Activated naive CD4-positive, alpha-beta T cell (primary cell): ENCODE measurements at regions not wholly inside any gene's neighbourhood (a gene's known extent, or its start where the extent isn't known, plus 50 kb on each side); places are given as distances from the start of the nearest gene placed in this dataset.
"Not testable (repeated sequence)": the region's sequence is repeated elsewhere in the genome, so short reads cannot be mapped to it uniquely, and the experiment has no call there.

Experiments used
- DNase-seq, 4 experiments: peaks; one replicate each; lab custom pipeline; 2025; lab: John Stamatoyannopoulos, UW

DNA sequence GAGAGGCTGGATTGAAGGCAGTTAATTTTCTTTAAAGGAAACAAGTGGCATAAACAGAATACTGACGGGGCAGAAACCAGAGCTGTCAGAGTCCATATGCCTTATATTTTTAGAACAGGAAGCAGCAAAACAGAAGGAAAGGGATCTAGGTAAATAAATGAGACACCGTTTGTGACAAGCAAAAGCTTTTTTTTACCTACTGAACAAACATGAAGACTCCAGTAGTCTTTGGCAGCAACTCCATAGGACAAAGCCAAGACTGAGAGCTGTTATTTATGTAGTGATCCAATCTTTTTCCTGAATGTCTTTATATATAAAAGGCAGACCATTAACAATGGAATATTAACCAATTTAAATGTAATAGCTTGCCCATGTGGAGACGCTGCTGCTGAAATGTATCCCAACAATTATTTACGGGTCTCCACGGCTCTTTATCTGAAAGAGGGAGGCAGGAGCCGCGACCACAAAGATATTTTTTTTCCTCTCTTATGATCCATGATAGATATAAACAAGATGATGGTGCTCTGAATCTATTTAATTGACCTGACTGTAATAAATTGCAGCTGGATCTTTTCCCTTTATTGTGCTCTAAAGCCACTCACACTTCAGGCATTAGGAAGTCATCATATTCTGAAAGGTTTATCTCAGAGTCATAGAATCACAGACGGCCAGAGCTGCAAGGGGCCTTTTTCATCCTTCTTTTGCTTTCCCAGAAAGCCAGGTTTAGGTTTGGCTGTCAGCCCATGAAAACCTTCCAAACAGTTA lies 687.8 kb downstream of the EFNB2 start:
- no peak for DNase-seq

DNA sequence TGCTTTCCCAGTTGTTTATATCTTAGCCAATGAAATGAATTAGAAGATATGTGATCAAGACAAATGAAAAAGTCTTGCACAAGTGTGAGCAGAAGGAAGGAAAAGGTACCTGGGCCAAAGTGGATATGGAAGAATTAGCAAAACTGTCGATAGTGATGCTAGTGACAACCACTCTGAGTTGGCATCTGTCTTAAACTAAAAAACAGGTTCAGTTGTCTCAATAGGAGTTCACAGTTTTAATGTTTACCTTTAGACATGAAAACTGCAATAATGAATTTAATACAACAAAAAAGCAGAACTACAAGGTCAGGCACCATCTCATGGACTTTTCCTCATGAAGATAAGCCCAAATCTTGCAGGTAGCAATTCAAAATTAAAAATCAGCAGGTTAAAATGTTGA lies 688.5 kb downstream of the EFNB2 start:
- DNase-seq = no peak

DNA sequence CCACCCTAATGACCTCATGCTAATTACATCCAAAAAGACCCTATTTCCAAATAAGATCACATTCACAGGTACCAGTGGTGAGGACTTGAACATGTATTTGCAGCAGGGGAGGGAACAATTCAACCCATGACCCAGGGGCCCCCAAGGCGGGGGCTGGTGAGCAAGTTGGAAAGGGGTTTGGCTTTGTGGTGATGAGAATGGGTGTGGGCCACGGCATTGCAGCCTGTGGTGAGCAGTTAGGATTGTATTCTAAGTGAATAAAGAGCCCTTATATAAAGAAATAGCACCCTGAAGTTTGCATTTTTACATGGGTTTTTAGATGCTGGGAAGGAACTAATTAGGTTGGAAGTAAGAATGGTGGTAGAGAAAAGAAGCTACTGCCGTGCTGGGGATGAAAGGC lies 694.2 kb downstream of the EFNB2 start:
- no peak for DNase-seq

DNA sequence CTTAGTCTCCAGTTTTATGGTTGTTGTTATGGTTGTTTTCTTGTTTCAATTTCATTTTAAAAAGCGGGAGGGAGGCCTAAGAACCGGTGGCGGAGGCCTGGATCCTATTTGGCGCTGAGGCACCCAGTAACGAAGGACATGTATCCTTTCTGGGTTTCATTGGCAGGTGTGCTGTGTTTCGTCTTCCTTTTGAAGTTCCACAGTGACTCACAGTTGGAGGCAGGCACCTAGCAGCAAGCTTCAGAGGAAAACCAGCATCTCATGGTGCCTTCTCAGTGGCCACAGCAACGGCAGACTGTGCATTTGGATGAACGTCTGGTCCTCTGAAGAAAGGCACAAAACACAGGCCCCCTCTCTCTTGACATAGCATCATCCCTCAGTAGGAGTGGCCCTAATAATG lies 697.2 kb downstream of the EFNB2 start:
- no peak for DNase-seq

DNA sequence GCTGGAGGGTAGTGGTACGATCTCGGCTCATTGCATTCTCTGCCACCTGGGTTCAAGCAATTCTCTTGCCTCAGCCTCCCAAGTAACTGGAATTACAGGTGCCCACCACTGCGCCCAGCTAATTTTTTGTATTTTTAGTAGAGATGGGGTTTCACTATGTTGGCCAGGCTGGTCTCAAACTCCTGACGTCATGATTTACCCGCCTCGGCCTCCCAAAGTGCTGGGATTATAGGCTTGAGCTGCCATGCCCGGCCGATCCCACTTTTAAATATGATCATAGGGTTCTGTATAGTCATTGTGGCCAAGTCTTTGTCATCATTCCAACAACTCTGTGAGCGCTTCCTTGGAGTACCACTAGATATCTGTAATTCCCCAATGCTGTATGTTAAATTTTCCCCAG lies 698.2 kb downstream of the EFNB2 start:
- not testable (repeated sequence) for DNase-seq

DNA sequence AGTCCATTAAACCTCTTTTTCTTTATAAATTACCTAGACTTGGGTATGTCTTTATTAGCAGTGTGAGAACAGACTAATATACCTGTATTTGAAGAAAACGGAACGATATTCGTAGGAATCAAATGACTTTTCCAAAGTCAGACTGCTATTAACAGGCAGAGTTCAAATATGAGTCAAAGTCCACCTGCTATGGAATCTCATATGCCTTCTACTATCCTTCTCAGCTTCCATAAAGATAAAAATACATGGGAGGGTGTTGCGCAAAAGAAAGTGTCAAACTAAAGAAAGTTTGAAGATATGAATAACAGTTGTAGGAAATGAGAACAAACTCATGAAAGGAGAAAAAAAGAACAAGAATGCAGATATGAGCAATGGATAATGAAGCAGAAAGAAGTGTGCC lies 704.6 kb downstream of the EFNB2 start:
- no peak for DNase-seq

DNA sequence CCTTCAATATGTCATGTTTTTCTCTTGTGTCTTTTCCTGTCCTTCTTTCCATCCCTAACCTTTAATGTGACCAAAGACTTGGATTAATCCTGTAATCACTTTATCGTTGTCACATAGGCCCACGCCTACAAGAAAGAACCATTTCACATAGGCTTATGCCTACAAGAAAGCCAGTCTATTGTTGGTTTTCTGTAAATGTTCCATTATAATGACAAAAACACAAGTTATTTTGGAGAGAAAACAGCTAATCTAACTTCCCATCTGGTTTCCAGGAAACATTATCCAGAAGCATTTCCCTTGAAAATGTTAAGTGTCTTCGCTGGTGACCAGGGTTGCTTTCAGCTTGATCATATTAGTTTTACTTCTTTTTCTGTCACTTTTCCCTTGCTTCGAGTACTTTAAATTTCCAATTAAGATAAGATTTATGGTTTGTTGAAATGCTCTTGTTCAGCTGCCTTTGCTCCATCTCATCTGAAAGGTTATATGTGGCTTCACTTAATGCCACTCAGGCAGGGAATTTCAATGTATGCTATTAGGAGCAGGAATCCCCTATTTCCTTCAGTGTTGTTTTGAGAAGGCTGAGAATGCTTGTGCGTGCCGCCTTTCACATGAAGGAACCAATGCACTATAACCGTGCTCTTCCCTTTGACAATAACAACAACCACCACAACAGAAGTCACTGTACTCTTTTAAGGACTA lies 708.2 kb downstream of the EFNB2 start:
- no peak for DNase-seq

DNA sequence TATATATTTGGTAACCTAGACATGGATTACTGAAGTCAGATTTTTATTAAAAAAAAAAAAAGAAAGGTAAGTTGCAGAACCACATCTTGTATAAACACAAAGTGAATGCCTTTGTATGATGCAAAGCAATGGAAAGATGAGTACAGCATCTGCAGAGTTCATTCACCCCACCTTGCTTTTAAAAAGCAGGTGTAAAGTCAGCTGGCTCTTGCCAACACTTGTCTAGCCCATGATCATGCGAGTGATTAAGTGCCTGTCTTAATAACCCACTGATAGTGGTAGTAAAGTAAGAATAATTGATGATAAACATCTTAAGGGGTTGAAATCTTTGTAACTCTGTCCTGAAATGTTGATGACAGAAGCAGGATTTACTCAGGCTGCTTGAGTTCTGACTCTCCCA lies 710.4 kb downstream of the EFNB2 start:
- DNase-seq = no peak

DNA sequence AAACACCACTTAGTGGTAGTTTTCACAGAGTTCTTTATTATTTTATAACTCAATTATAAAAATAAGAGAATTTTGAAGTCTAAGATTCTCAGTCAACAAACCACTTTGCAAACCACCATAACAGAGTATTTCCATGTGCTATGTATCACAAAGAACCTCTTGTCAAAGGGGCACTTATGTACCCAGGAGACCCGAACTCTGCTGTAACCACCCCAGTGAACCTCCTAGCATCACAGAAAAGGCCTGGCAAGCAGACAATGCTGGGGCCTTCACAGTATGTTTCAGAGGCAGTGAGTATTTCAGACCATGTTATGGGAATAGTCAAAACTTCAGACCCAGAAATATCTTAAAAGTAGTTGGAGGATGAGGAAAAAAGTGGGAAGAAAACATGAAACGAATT lies 714.1 kb downstream of the EFNB2 start:
- DNase-seq = no peak

DNA sequence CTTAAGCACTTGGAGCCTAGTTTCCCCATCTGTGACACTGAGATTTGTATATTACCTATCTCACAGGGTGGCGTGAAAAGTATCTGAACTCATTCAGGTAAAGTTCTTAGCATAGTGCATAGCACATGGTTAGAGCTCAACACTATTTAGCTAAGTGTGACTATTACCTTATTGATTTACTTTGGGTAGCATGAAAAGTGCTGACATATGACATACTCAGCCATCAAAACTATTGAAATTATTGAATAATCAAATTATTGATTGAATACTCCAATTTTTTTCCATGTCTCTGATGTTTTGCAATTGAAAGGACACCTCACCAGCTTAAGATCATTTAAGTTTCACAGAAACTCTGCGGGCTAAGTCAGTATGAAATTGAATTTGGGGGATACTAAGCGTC lies 715.0 kb downstream of the EFNB2 start:
- no peak for DNase-seq

DNA sequence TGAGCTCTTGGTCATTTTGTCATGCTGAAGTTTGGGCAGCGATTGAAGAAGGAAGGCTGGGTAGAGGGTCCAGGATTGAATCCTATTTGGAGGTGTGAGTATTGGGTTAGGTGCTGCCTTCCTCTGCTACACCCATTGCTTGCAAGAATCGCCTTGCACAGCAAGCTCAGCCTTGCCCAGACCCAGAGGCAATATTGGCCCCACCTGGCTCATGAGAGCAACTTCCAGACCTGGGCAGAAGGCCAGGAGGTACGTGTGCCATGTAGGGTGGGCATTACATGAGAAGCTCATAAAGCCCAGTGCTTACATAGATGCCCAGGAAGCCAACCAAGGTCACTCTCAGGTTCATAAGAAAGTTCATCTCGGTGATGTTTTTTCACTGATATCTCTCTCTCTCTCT lies 718.0 kb downstream of the EFNB2 start:
- DNase-seq = no peak

DNA sequence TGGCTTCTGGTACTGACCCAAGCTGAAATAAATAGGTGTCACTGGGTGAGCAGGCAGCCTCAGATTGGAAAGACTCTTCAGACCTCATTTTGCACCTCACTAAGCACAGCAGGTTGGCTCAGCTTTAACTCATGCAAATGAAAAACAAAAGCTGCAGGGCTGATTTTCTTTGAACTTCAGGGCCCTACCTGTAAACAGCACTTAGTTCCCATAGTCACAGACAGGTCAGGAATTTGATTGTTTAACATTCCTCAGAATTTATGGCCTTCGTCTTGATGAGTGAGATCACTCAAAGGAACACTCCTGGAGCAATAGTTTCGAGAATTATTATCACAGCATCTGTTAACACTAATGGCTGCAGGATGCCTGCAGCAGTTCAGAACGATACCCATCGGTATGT lies 718.5 kb downstream of the EFNB2 start:
- no peak for DNase-seq

DNA sequence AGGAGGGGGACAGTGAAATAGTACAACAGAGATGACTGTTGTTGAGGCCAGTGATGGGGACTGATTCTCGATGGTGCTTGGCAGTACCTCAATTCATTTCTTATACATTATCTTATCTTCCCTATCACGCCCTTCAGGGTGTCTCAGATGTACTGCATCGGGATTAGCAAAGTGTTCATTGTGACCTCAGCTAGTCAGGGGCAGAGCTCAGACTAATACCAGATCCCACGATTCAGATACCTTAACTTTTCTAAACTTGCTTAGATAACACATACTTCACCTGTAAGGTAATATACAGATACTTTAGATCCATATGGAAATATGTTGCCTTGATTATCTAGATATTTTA lies 720.6 kb downstream of the EFNB2 start:
- no peak for DNase-seq

DNA sequence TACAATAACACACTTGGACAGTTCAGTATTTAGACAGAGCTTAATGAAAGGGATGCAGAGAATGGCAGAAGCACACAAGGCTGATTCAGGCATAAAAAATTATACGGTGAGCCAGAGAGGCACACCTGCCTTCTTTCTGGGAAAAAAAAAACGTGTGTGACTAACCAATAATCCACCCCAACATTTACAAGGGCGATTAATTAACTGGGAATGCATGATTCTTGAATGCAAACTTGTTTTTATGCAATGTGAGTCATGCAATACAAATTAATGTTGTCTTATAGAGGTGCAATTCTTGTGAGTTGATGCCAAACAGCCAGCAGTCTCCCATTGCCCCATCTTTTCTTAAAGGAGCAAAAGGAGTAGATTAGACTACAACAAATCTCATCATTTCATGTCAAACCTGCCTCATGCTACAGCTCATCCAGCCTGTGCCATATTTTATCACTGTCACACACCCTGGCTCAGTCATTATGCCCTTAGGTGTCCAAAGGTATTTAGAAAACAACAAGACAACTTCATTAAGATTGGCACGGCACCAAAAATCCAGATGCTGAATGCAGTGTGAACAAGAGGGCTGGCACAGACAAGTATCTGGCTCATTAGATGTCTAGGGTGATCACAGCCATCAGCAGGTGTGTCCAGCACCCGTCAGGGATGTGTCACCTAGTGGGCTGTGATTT lies 721.1 kb downstream of the EFNB2 start:
- DNase-seq = no peak

DNA sequence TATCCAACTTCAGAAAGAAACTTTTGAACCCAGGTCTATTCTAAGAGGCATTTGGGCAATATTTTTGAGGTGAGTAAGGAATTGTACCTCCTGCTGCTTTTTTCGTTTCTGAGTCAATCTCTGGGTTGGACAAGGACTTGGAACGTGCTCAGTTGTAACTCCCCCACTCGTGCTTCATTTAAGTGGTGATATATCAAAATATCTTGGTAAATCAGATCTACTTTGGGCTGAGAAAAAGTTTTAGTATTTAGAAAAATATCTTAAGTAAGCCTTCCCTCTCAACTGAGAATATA lies 728.9 kb downstream of the EFNB2 start:
- no peak for DNase-seq

DNA sequence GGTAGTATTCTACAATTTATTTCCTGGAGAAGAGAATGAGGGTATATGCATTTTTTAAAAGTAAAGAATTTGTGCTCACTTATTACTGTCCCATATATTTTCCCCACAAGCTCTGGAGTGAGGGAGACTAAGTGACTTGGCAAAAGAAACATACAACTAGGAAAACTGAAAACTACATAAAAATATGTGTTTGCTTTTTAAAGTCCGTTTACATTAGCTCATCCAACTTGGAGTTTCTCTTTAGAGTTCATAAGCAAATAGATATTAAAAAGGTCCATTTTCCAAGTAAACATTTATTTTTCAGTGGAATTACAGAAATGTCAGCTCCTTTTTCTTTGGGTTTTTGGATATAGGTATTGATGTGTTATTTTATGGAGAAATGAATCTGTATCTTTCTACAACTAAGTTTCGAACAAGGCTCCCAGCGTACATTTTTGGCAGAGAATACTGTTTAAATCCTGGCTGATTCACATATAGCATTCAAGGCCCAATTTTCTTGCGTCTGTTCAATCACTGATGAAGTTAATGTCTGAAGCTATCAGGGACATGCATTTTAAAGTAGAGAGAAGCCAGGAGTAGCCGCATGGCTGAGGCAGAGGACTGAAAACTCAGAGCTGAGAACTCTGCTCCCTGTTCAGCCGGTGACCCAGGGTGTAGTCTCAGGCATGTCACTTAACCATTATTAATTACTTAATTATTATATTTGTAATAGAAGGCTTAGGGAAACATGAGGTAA lies 729.4 kb downstream of the EFNB2 start:
- DNase-seq = no peak

DNA sequence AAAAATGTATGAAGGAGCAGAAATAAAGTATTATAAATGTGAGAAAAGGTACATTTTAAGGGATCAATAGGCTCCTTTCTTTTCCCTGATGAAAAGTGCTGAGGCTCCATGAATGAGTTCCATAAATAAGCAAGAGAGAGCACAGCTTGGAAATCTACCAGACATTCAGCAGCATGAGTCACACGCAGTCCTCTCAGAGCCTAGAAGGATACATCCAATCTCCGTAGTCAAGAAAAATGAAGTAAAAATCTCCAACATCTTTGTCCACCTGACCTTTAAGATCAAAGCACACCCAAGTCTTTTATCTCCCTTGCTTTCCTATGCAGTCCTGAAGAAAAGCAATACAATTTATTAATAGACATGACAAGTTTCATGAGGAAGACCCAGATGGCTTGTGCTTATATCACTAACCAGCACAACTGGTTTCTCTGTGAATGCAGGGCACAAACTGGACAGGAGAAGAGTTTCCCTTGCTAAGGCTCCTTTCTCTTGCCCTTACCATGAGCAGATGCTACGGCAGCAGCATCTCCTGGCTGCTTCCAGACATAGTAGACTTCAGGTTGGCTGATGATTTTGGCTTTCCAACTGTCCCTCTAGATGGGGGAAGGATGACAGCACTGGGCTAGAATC lies 730.8 kb downstream of the EFNB2 start:
- no peak for DNase-seq

DNA sequence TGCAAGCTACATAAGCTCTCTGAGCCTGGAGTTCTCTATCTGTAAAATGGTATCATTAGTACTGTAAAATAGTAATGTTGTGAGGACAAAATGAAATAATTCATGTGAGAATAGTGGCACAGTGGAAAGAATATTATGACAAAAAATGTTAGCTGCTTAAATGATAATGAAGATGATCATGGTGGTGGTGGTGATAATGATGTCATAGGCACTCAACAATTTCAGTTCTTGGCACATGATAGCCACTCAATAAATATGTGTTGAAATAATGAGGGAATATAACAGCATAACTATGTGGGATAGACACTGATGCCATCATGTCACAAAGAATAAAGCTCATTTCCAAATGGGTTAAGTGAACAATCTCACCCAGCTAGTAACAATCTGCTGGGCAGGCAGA lies 736.3 kb downstream of the EFNB2 start:
- no peak for DNase-seq

DNA sequence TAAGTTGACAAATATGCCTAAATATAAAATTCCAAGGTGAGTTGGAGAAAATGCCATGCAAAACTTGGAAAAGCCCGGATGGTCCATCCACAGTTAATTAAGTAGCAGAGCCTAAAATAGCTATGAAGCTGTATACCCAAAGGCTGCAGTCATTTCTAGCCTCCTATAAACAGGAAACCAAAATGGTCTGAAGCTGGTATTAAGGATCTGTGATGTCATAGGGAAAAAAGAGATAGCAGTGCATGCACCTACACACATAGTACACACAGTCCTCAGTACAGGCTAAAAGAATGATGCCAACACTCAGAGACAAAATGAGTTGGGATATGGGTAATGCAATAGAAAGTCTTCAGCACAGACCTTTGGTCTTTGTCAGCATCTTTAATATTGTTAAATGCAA lies 736.9 kb downstream of the EFNB2 start:
- no peak for DNase-seq

DNA sequence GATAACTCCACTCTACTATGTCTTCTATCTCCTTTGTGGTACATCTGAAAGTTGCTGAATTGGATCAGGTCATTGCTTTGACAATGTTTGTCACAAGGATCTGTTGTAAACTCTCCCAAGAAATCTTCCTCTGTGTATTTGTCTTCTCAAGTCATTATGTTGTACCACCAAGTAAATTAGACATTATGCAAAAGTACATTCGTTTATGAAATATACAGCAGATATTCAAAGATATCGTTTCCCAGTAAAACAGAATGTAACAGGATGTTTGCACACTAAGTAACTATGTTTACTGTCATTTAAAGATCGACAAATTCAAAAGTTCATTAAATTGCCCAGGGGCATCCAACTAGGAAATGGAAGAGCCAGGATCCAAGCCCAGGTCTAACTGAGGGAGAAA lies 739.4 kb downstream of the EFNB2 start:
- no peak for DNase-seq

DNA sequence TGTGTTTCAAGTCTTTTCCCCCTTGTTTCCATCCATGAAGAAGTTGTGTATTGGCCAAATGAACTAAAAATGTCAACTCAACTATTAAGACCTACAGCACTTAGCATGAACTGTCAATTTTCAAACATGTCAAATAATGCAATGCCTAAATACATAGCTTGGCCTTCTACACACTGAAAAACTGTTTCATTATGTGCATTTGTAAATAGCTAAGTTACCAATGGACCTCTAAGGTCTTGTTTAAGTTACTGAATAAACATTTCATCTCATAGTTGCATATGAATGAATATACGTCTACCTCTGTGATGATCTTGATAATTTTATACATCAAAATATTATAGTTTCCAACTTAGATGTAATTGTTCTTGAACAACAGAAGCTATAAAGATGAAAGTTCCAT lies 744.5 kb downstream of the EFNB2 start:
- no peak for DNase-seq

DNA sequence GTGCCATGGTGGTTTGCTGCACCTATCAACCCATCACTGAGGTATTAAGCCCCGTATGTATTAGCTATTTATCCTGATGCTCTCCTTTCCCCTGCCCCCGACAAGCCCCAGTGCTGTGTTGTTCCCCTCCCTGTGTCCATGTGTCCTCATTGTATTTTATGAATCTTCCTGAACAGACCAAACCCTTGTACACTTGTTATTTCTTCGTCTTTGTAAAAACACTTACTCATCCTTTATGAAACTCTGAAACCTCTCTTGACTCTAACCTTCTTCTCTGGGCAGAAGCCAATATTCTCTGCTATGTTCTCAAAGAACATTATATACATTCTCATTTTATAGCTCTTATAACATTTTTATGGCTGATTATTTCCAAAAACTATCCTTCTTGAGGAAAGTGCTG lies 746.9 kb downstream of the EFNB2 start:
- DNase-seq = no peak

DNA sequence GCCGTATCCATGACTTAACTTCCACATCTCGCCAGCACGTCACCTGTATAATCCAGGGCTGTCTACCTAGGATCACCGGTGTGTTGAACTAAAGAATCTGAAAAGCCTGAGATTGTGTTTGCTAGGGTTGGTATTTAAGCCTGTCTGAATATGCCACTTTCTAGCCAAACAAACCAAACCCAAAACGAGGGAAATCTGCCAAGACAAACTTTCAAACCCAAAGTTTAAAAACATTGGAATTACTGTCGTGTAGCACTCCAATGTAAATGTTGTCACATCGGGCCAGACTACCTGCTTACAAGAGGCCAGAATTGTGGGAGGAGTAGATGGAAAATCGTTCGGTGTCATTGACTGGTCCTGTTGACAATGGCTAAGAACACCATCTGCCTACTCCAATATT lies 747.8 kb downstream of the EFNB2 start:
- DNase-seq = no peak
